ENCODE measurements at regions not wholly inside any gene's neighbourhood (a gene's known extent, or its start where the extent isn't known, plus 50 kb on each side); places are given as distances from the start of the nearest gene placed in this dataset.

- no peak for DNase-seq (ENCODE audit: low read depth in 4 of 4, low spot score in 2 of 4)
Observed at GRCh38 chr5:72032788-72033187, 74.5 kb upstream of the MAP1B start.

GRCh38 chr5:72034770-72035169 is 72.5 kb upstream of the MAP1B start:
- no peak for DNase-seq (ENCODE audit: low read depth in 4 of 4, low spot score in 2 of 4)

- DNase-seq (ENCODE audit: low read depth in 4 of 4, low spot score in 2 of 4): no peak
Observed at GRCh38 chr5:72035831-72036230, 71.4 kb upstream of the MAP1B start.

GRCh38 chr5:72036951-72037350 is 70.3 kb upstream of the MAP1B start:
- DNase-seq (ENCODE audit: low read depth in 4 of 4, low spot score in 2 of 4): no peak

- no peak for DNase-seq (ENCODE audit: low read depth in 4 of 4, low spot score in 2 of 4)
Observed at GRCh38 chr5:72040513-72040912, 66.8 kb upstream of the MAP1B start.

- DNase-seq (ENCODE audit: low read depth in 4 of 4, low spot score in 2 of 4): no peak
Observed at GRCh38 chr5:72041654-72042053, 65.6 kb upstream of the MAP1B start.

- DNase-seq (ENCODE audit: low read depth in 4 of 4, low spot score in 2 of 4): no peak
Observed at GRCh38 chr5:72042097-72042496, 65.2 kb upstream of the MAP1B start.

GRCh38 chr5:72045692-72046091 is 61.6 kb upstream of the MAP1B start:
- DNase-seq (ENCODE audit: low read depth in 4 of 4, low spot score in 2 of 4): no peak

- no peak for DNase-seq (ENCODE audit: low read depth in 4 of 4, low spot score in 2 of 4)
Observed at GRCh38 chr5:72046106-72046505, 61.2 kb upstream of the MAP1B start.

GRCh38 chr5:72055636-72056035 is 51.6 kb upstream of the MAP1B start:
- no peak for DNase-seq (ENCODE audit: low read depth in 4 of 4, low spot score in 2 of 4)

Data from left renal cortex interstitium (tissue), 4 donors.